HFF-Myc (cell line): ENCODE measurements at regions not wholly inside any gene's neighbourhood (a gene's known extent, or its start where the extent isn't known, plus 50 kb on each side); places are given as distances from the start of the nearest gene placed in this dataset.

Source experiments
- DNase-seq: peaks from one replicate; pipeline ENCODE4 v3.0.0-alpha.2; 2011; ENCODE audit warnings: low read depth; ENCODE audit errors: extremely low read depth
- H3K4me3 ChIP-seq: replicated peaks from 2 replicates; pipeline ENCODE4 v1.5.1; 2011; ENCODE audit warnings: low read depth, mild to moderate bottlenecking, control low read depth, low read length
- CTCF ChIP-seq: IDR thresholded peaks from 2 replicates; pipeline ENCODE4 v1.5.1; 2012; ENCODE audit warnings: mild to moderate bottlenecking, low read depth, low read length, control low read depth; ENCODE audit errors: missing control alignments

GRCh38 chr3:18771931-18772330, 346.8 kb upstream of the SATB1 start:
- no peak for DNase-seq
- no peak overlapping the region for H3K4me3 ChIP-seq
- TF ChIP-seq CTCF: no peak

- no peak for DNase-seq
- TF ChIP-seq CTCF: no peak
- no peak overlapping the region for H3K4me3 ChIP-seq
Measured at GRCh38 chr3:18770800-18771199, 345.7 kb upstream of the SATB1 start.

GRCh38 chr3:18767756-18768303, 342.7 kb upstream of the SATB1 start:
- TF ChIP-seq CTCF: no peak

GRCh38 chr3:18766974-18767373, 341.8 kb upstream of the SATB1 start:
- no peak for TF ChIP-seq CTCF
- no peak overlapping the region for H3K4me3 ChIP-seq
- DNase-seq: no peak

More at GRCh38 chr3:18767756-18768303, 342.7 kb upstream of the SATB1 start:
- no peak for DNase-seq
- H3K4me3 ChIP-seq: no peak overlapping the region

GRCh38 chr3:18765662-18766061, 340.5 kb upstream of the SATB1 start:
- DNase-seq: no peak
- no peak for TF ChIP-seq CTCF
- no peak overlapping the region for H3K4me3 ChIP-seq

GRCh38 chr3:18765161-18765560, 340.0 kb upstream of the SATB1 start:
- no peak for TF ChIP-seq CTCF
- no peak for DNase-seq

GRCh38 chr3:18761530-18761929, 336.4 kb upstream of the SATB1 start:
- no peak overlapping the region for H3K4me3 ChIP-seq
- no peak for DNase-seq
- no peak for TF ChIP-seq CTCF

More at GRCh38 chr3:18765161-18765560, 340.0 kb upstream of the SATB1 start:
- no peak overlapping the region for H3K4me3 ChIP-seq
